OCI-LY7 (cell line): ENCODE measurements at regions not wholly inside any gene's neighbourhood (a gene's known extent, or its start where the extent isn't known, plus 50 kb on each side); places are given as distances from the start of the nearest gene placed in this dataset.

ENCODE experiments used
- EZH2phosphoT487 ChIP-seq: fragments of 200-600 bp; sonication (generic); IDR thresholded peaks from 2 replicates; pipeline ENCODE4 v1.6.1; 2018; ENCODE audit warnings: low read depth, borderline replicate concordance, mild to moderate bottlenecking, mixed run types, antibody characterized with exemption, low read length, moderate library complexity, mixed read lengths
- TF ChIP-seq, protein P1 (sequence below): fragments of 200-600 bp; sonication (generic); conservative IDR thresholded peaks from 2 replicates; pipeline ENCODE4 v1.5.1; 2014; ENCODE audit warnings: mild to moderate bottlenecking, antibody characterized with exemption, low read length, moderate library complexity, mixed read lengths

DNA sequence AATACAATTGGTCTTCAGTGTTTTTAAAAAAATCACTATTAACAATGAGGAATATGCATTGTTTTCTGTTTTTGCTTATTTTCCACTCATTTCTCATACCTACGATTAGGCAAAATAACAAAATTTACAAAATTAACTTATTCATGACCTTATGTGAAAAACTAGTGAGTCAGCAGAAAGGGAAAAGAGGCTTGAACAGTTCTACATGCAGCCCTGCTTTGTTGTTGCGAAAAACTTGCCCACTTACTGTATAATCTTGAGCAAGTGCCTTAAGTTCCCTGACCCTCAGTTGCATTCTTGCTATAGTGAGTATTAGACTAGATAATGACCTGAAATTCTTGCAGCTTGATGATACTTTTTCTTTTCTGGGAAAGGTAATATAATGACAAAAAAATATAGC, 551.1 kb upstream of the BCHE start:
- TF ChIP-seq, protein P1, sequence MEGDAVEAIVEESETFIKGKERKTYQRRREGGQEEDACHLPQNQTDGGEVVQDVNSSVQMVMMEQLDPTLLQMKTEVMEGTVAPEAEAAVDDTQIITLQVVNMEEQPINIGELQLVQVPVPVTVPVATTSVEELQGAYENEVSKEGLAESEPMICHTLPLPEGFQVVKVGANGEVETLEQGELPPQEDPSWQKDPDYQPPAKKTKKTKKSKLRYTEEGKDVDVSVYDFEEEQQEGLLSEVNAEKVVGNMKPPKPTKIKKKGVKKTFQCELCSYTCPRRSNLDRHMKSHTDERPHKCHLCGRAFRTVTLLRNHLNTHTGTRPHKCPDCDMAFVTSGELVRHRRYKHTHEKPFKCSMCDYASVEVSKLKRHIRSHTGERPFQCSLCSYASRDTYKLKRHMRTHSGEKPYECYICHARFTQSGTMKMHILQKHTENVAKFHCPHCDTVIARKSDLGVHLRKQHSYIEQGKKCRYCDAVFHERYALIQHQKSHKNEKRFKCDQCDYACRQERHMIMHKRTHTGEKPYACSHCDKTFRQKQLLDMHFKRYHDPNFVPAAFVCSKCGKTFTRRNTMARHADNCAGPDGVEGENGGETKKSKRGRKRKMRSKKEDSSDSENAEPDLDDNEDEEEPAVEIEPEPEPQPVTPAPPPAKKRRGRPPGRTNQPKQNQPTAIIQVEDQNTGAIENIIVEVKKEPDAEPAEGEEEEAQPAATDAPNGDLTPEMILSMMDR: no peak
- TF ChIP-seq EZH2phosphoT487: no peak
